HCT116 (cell line): ENCODE measurements at regions not wholly inside any gene's neighbourhood (a gene's known extent, or its start where the extent isn't known, plus 50 kb on each side); places are given as distances from the start of the nearest gene placed in this dataset.

Source experiments
- ATAC-seq: fragments of 200-7000 bp; cut with Tn5 transposase; 2 replicates; pipeline ENCODE4 v1.9.1; 2020; ENCODE audit warnings: mild to moderate bottlenecking, moderate library complexity
- BruUV-seq: library from RNA; stranded (reverse); fragments of 400-500 nt; replicated peaks from 2 replicates; lab custom pipeline; 2021; lab: Mats Ljungman, UMichigan
- CTCF ChIA-PET: fragments of 300-600 bp; sonication (Branson Sonifier 250); formaldehyde crosslinking; loops from one replicate; lab custom pipeline; 2021; ENCODE audit warnings: antibody characterized with exemption; lab: Charles Lee
- POLR2A ChIA-PET: fragments of 300-600, 350-600 bp; sonication (Branson Sonifier 250); formaldehyde crosslinking; loops from one replicate; lab custom pipeline; 2021; ENCODE audit warnings: antibody characterized with exemption; lab: Charles Lee
- RAD21 ChIA-PET, 2 experiments: fragments of 300-600 bp; sonication (Branson Sonifier 250); formaldehyde crosslinking; loops; one replicate each; lab custom pipeline; 2023; ENCODE audit warnings: low total read pairs in 2 of 2; ENCODE audit not compliant: uncharacterized antibody in 2 of 2, unreplicated experiment in 2 of 2, low non-redundant PET in 1 of 2; lab: Charles Lee
- DNase-seq: peaks from one replicate; pipeline ENCODE4 v3.0.0-alpha.2; 2010; ENCODE audit warnings: low read depth, low spot score
- H2AFZ ChIP-seq: fragments of 200-600 bp; shearing (Covaris generic), sonication (generic); 2 replicates; pipeline ENCODE4 v1.6.1; 2017; ENCODE audit warnings: low read depth, mixed run types, mixed read lengths, antibody characterized with exemption, low read length; ENCODE audit not compliant: poor library complexity, severe bottlenecking
- H3K27ac ChIP-seq: 2 replicates; pipeline ENCODE4 v1.5.1; 2012; ENCODE audit warnings: low read depth, low read length
- H3K27me3 ChIP-seq: fragments of 200-600 bp; sonication (generic); 2 replicates; pipeline ENCODE4 v1.6.1; 2016; ENCODE audit warnings: mixed run types, low read length, mixed read lengths; ENCODE audit not compliant: insufficient read depth
- H3K36me3 ChIP-seq, 2 experiments: fragments of 200-500 bp in 1 of 2; fragments of 200-600 bp in 1 of 2; sonication (Bioruptor generic) in 1 of 2; sonication (generic) in 1 of 2; 2 replicates each; pipeline versions ENCODE4 v1.5.1 to v1.6.1; 2014 to 2016; ENCODE audit warnings: low read length in 2 of 2, inconsistent platforms in 1 of 2, mixed read lengths in 1 of 2, mixed run types in 1 of 2; ENCODE audit not compliant: insufficient read depth in 2 of 2, control insufficient read depth in 1 of 2
- H3K4me1 ChIP-seq, 2 experiments: fragments of 200-600 bp in 1 of 2; sonication (generic) in 1 of 2; 2 replicates each; pipeline versions ENCODE4 v1.5.1 to v1.6.1; 2012 to 2017; ENCODE audit warnings: low read length in 2 of 2, inconsistent platforms in 1 of 2, mild to moderate bottlenecking in 1 of 2, mixed read lengths in 1 of 2, mixed run types in 1 of 2, moderate library complexity in 1 of 2; ENCODE audit not compliant: insufficient read depth in 2 of 2, control insufficient read depth in 1 of 2
- H3K4me2 ChIP-seq: fragments of 200-600 bp; sonication (generic); 2 replicates; pipeline ENCODE4 v1.6.1; 2017; ENCODE audit warnings: mixed run types, low read length, mixed read lengths
- H3K4me3 ChIP-seq, 2 experiments: fragments of 200-600 bp in 1 of 2; sonication (generic) in 1 of 2; replicated peaks in 1 of 2; 2 replicates each; pipeline ENCODE4 v1.5.1; 2011 to 2016; ENCODE audit warnings: low read length in 2 of 2, control low read depth in 1 of 2, low read depth in 1 of 2, mild to moderate bottlenecking in 1 of 2, mixed read lengths in 1 of 2, mixed run types in 1 of 2
- H3K79me2 ChIP-seq: fragments of 200-600 bp; sonication (generic); 2 replicates; pipeline ENCODE4 v1.6.1; 2017; ENCODE audit warnings: mild to moderate bottlenecking, mixed run types, low read length, moderate library complexity, mixed read lengths; ENCODE audit not compliant: insufficient read depth
- H3K9ac ChIP-seq: fragments of 200-600 bp; sonication (generic); 2 replicates; pipeline ENCODE4 v1.6.1; 2016; ENCODE audit warnings: low read length, mixed read lengths
- H3K9me2 ChIP-seq: fragments of 200-600 bp; sonication (generic), shearing (Covaris generic); 2 replicates; pipeline ENCODE4 v1.6.1; 2017; ENCODE audit warnings: mixed run types, mild to moderate bottlenecking, moderate library complexity; ENCODE audit not compliant: insufficient read depth
- H3K9me3 ChIP-seq, 2 experiments: fragments of 200-500 bp in 1 of 2; fragments of 200-600 bp in 1 of 2; sonication (Bioruptor generic) in 1 of 2; sonication (generic) in 1 of 2; 2 replicates each; pipeline ENCODE4 v1.6.1; 2014 to 2017; ENCODE audit warnings: low read length in 2 of 2, mixed read lengths in 2 of 2, inconsistent platforms in 1 of 2, low read depth in 1 of 2, mild to moderate bottlenecking in 1 of 2, mixed run types in 1 of 2, moderate library complexity in 1 of 2; ENCODE audit not compliant: control insufficient read depth in 1 of 2, insufficient read depth in 1 of 2
- H4K20me1 ChIP-seq: fragments of 200-600 bp; sonication (generic), shearing (Covaris generic); 2 replicates; pipeline ENCODE4 v1.6.1; 2017; ENCODE audit warnings: mixed run types, mild to moderate bottlenecking, moderate library complexity; ENCODE audit not compliant: insufficient read depth
- CBX3 ChIP-seq: IDR thresholded peaks from 2 replicates; pipeline ENCODE4 v1.6.1; 2012; ENCODE audit warnings: low read depth
- ELF1 ChIP-seq: IDR thresholded peaks from 2 replicates; pipeline ENCODE4 v1.6.1; 2012; ENCODE audit warnings: low read depth, borderline replicate concordance
- FOSL1 ChIP-seq: IDR thresholded peaks from 2 replicates; pipeline ENCODE4 v1.6.1; 2012; ENCODE audit warnings: low read depth
- JUND ChIP-seq: IDR thresholded peaks from 2 replicates; pipeline ENCODE4 v1.6.1; 2012
- POLR2A ChIP-seq: IDR thresholded peaks from 2 replicates; pipeline ENCODE4 v1.7.0; 2011; ENCODE audit warnings: borderline replicate concordance; ENCODE audit not compliant: insufficient read depth, insufficient read length; ENCODE audit errors: extremely low read depth
- POLR2AphosphoS5 ChIP-seq: IDR thresholded peaks from 2 replicates; pipeline ENCODE4 v1.6.1; 2011; ENCODE audit warnings: mild to moderate bottlenecking, low read depth, low read length, moderate library complexity
- RAD21 ChIP-seq: IDR thresholded peaks from 2 replicates; pipeline ENCODE4 v1.6.1; 2012; ENCODE audit warnings: low read depth, mild to moderate bottlenecking
- SIN3A ChIP-seq: IDR thresholded peaks from 2 replicates; pipeline ENCODE4 v1.6.1; 2012; ENCODE audit warnings: low read depth
- TCF7L2 ChIP-seq: IDR thresholded peaks from 2 replicates; pipeline ENCODE4 v1.7.0; 2011; ENCODE audit warnings: borderline replicate concordance, inconsistent platforms; ENCODE audit not compliant: insufficient read depth, insufficient read length; ENCODE audit errors: extremely low read depth
- YY1 ChIP-seq: IDR thresholded peaks from 2 replicates; pipeline ENCODE4 v1.6.1; 2011; ENCODE audit warnings: low read length, low read depth, moderate library complexity, mild to moderate bottlenecking; ENCODE audit not compliant: insufficient replicate concordance; ENCODE audit errors: extremely low read depth
- ZBTB33 ChIP-seq: IDR thresholded peaks from 2 replicates; pipeline ENCODE4 v1.6.1; 2011; ENCODE audit warnings: mild to moderate bottlenecking, low read length, moderate library complexity; ENCODE audit not compliant: insufficient replicate concordance; ENCODE audit errors: extremely low read depth
- ZFX ChIP-seq: fragments of 450-650 bp; IDR thresholded peaks from 2 replicates; pipeline ENCODE4 v1.6.1; 2017
- intact Hi-C: fragments of 100-400 bp; cut with micrococcal nuclease; formaldehyde crosslinking; loops from 2 replicates; pipeline ENCODE4 v1.10.0; 2022
- TF ChIP-seq, protein P1 (sequence below): IDR thresholded peaks from 2 replicates; pipeline ENCODE4 v1.6.1; 2012

DNA sequence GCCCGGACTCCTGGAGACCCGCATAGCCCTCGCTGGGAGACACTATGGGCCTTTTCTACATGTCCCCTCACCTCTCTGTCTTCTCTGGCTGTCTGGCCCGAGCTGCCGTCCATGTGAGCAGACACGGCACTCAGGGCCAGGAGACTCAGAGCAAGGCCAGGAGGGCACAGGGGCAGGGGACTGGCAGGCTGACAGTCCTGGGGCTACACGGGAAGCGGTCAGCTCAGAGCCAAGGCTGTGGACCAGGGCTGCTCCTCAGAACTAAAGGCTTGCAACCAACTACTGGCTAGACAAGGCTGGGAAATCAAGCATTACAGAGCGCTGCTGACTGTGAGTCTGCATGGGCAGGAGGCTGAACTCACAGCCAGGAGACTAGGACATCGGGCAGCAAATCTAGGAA lies 56.1 kb upstream of the CDON start (continued):
- no peak for TF ChIP-seq ZBTB33

GRCh38 chr11:126115816-126116331 lies 53.2 kb upstream of the CDON start:
- H3K4me3 ChIP-seq, result no peak overlapping the region
- H3K9ac ChIP-seq, result no peak overlapping the region
- intact Hi-C loops, result no loop called here
- TF ChIP-seq TCF7L2 (peak; percentile 21), RAD21 (peak; percentile 38), SIN3A (no peak), ELF1 (no peak), YY1 (no peak), POLR2A (no peak), JUND (no peak), POLR2AphosphoS5 (no peak), ZFX (no peak), CBX3 (no peak), FOSL1 (no peak)
- TF ChIP-seq, protein P1, sequence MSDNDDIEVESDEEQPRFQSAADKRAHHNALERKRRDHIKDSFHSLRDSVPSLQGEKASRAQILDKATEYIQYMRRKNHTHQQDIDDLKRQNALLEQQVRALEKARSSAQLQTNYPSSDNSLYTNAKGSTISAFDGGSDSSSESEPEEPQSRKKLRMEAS, result no peak
- H3K4me2 ChIP-seq, result no peak overlapping the region
- RAD21 ChIA-PET, result no interaction called here
- CTCF ChIA-PET, result no interaction called here
- DNase-seq (peak; percentile 7), ATAC-seq (peak; percentile 50)
- H3K27ac ChIP-seq, result no peak overlapping the region
- H4K20me1 ChIP-seq, result no peaks in the 10 kb centered on the region
- POLR2A ChIA-PET, result no interaction called here
- H2AFZ ChIP-seq, result no peak overlapping the region
- H3K27me3 ChIP-seq, result no peaks in the 10 kb centered on the region
- BruUV-seq, result no TSS peak
- no peaks in the 10 kb centered on the region for H3K9me3 ChIP-seq
- no peaks in the 10 kb centered on the region for H3K36me3 ChIP-seq
- peaks cover 9 to 22% of the 10 kb centered on the region in 2 experiments for H3K4me1 ChIP-seq
- no peaks in the 10 kb centered on the region for H3K79me2 ChIP-seq
- no peaks in the 10 kb centered on the region for H3K9me2 ChIP-seq
